Mesenchymal stem cell (in vitro differentiated cells and primary cell): ENCODE measurements at regions not wholly inside any gene's neighbourhood (a gene's known extent, or its start where the extent isn't known, plus 50 kb on each side); places are given as distances from the start of the nearest gene placed in this dataset.

ENCODE experiments used
- DNase-seq: peaks from one replicate; pipeline ENCODE4 v3.0.0-alpha.2; 2013
- H2AFZ ChIP-seq: one replicate; pipeline ENCODE4 v1.6.1; 2013; ENCODE audit warnings: low read depth, mild to moderate bottlenecking, control low read depth, inconsistent platforms, low read length, moderate library complexity
- H2AK5ac ChIP-seq: 2 replicates; pipeline ENCODE4 v1.6.1; 2013; ENCODE audit warnings: low read length, moderate library complexity, mild to moderate bottlenecking, inconsistent platforms; ENCODE audit not compliant: severe bottlenecking
- H2BK120ac ChIP-seq: one replicate; pipeline ENCODE4 v1.6.1; 2013; ENCODE audit warnings: low read depth, mild to moderate bottlenecking, inconsistent platforms, low read length, moderate library complexity
- H2BK12ac ChIP-seq, 2 experiments: one replicate each; pipeline ENCODE4 v1.6.1; 2013; ENCODE audit warnings: inconsistent platforms in 2 of 2, low read length in 2 of 2, mild to moderate bottlenecking in 2 of 2, moderate library complexity in 2 of 2, control low read depth in 1 of 2
- H2BK15ac ChIP-seq: one replicate; pipeline ENCODE4 v1.6.1; 2013; ENCODE audit warnings: mild to moderate bottlenecking, low read depth, inconsistent platforms; ENCODE audit not compliant: poor library complexity, severe bottlenecking
- H2BK5ac ChIP-seq: 2 replicates; pipeline ENCODE4 v1.6.1; 2013; ENCODE audit warnings: low read depth, mild to moderate bottlenecking, low read length, control low read depth, inconsistent platforms; ENCODE audit not compliant: poor library complexity, severe bottlenecking
- H3K14ac ChIP-seq, 2 experiments: one replicate each; pipeline ENCODE4 v1.6.1; 2013; ENCODE audit warnings: inconsistent platforms in 2 of 2, low read length in 2 of 2, control low read depth in 1 of 2, mild to moderate bottlenecking in 1 of 2, moderate library complexity in 1 of 2
- H3K18ac ChIP-seq, 2 experiments: one replicate each; pipeline ENCODE4 v1.6.1; 2013; ENCODE audit warnings: inconsistent platforms in 2 of 2, low read length in 2 of 2, control low read depth in 1 of 2, low read depth in 1 of 2, mild to moderate bottlenecking in 1 of 2
- H3K23ac ChIP-seq, 2 experiments: one replicate each; pipeline ENCODE4 v1.6.1; 2013; ENCODE audit warnings: inconsistent platforms in 2 of 2, low read length in 2 of 2, mild to moderate bottlenecking in 2 of 2, moderate library complexity in 2 of 2, control low read depth in 1 of 2
- H3K27ac ChIP-seq: 2 replicates; pipeline ENCODE4 v1.5.1; 2013; ENCODE audit warnings: mild to moderate bottlenecking, moderate library complexity, low read length, control low read depth, inconsistent platforms; ENCODE audit not compliant: poor library complexity, severe bottlenecking
- H3K27me3 ChIP-seq, 2 experiments: 2 replicates each; pipeline versions ENCODE4 v1.6.1 to v1.7.0; 2013; ENCODE audit warnings: low read length in 2 of 2, mild to moderate bottlenecking in 2 of 2, moderate library complexity in 2 of 2, control low read depth in 1 of 2, inconsistent platforms in 1 of 2; ENCODE audit not compliant: control insufficient read depth in 1 of 2, insufficient read depth in 1 of 2
- H3K36me3 ChIP-seq, 2 experiments: 2 replicates each; pipeline versions ENCODE4 v1.6.1 to v1.7.0; 2013; ENCODE audit warnings: low read length in 2 of 2, control low read depth in 1 of 2, inconsistent platforms in 1 of 2, low read depth in 1 of 2, mild to moderate bottlenecking in 1 of 2; ENCODE audit not compliant: insufficient read depth in 2 of 2, control insufficient read depth in 1 of 2
- H3K4ac ChIP-seq, 2 experiments: one replicate each; pipeline ENCODE4 v1.6.1; 2013; ENCODE audit warnings: inconsistent platforms in 2 of 2, low read length in 2 of 2, mild to moderate bottlenecking in 2 of 2, moderate library complexity in 2 of 2, control low read depth in 1 of 2, low read depth in 1 of 2
- H3K4me1 ChIP-seq: 2 replicates; pipeline ENCODE4 v1.6.1; 2013; ENCODE audit warnings: low read depth, low read length, control low read depth; ENCODE audit not compliant: control insufficient read depth, insufficient read depth
- H3K4me2 ChIP-seq: 2 replicates; pipeline ENCODE4 v1.6.1; 2013; ENCODE audit warnings: low read length, mild to moderate bottlenecking, inconsistent platforms; ENCODE audit not compliant: poor library complexity, severe bottlenecking
- H3K4me3 ChIP-seq, 2 experiments: 2 replicates each; pipeline versions ENCODE4 v1.5.1 to v1.7.0; 2013; ENCODE audit warnings: low read length in 2 of 2, mild to moderate bottlenecking in 2 of 2, control low read depth in 1 of 2, low read depth in 1 of 2; ENCODE audit not compliant: insufficient read depth in 1 of 2
- H3K79me1 ChIP-seq: replicated peaks from 2 replicates; pipeline ENCODE4 v1.6.1; 2013; ENCODE audit warnings: mild to moderate bottlenecking, control low read depth, low read length, inconsistent platforms; ENCODE audit not compliant: poor library complexity, severe bottlenecking
- H3K9ac ChIP-seq: 2 replicates; pipeline ENCODE4 v1.7.0; 2013; ENCODE audit warnings: mild to moderate bottlenecking, low read length, moderate library complexity
- H3K9me3 ChIP-seq: 2 replicates; pipeline ENCODE4 v1.7.0; 2013; ENCODE audit warnings: mild to moderate bottlenecking, low read length; ENCODE audit not compliant: control insufficient read depth
- H4K8ac ChIP-seq: one replicate; pipeline ENCODE4 v1.6.1; 2013; ENCODE audit warnings: inconsistent platforms, mild to moderate bottlenecking, low read length, moderate library complexity
- H4K91ac ChIP-seq: one replicate; pipeline ENCODE4 v1.6.1; 2013; ENCODE audit warnings: mild to moderate bottlenecking, low read length, inconsistent platforms
- WGBS: methylation state at CpG from one replicate; pipeline ENCODE4 v1.1.7; 2013; ENCODE audit warnings: mixed read lengths; 5-methylcytosine and 5-hydroxymethylcytosine counted together

DNA sequence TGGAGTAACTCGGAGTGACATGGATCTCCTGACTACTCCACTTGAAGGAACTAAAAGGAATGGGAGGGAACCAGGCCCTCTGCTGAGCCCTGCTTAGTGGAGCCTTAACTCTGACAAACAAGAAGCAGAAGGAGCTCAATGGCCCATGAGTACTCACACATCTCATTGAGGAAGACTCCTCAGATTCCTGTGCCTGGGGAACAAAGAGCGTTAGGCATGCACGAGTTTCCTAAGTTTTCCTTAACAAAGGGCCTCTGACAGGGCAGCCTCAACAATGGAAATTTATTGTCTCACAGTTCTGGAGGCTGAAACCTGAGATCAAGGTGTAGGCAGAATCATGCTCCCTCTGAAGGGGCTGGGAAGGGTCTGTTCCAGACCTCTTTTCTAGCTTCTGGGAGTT lies 185.7 kb upstream of the NTF3 start:
- Histone ChIP-seq H3K18ac (no peak overlapping the region), H2AFZ (no peak overlapping the region), H3K36me3 (no peaks in the 10 kb centered on the region), H3K4me1 (no peaks in the 10 kb centered on the region), H2BK120ac (no peak overlapping the region), H3K4me3 (no peak overlapping the region), H2BK12ac (no peak overlapping the region), H3K4me2 (no peak overlapping the region), H2AK5ac (no peak overlapping the region), H4K8ac (no peak overlapping the region), H4K91ac (no peak overlapping the region), H3K23ac (no peak overlapping the region), H3K9me3 (no peaks in the 10 kb centered on the region), H3K4ac (no peak overlapping the region), H3K27ac (no peak overlapping the region), H3K9ac (no peak overlapping the region), H2BK15ac (no peak overlapping the region), H3K79me1 (no peaks in the 10 kb centered on the region), H3K27me3 (peaks cover 0 to 45% of the 10 kb centered on the region in 2 experiments), H3K14ac (no peak overlapping the region), H2BK5ac (no peak overlapping the region)
- DNase-seq, result no peak
- 71% methylated on average over 3 of the region's 3 CpGs for WGBS

DNA sequence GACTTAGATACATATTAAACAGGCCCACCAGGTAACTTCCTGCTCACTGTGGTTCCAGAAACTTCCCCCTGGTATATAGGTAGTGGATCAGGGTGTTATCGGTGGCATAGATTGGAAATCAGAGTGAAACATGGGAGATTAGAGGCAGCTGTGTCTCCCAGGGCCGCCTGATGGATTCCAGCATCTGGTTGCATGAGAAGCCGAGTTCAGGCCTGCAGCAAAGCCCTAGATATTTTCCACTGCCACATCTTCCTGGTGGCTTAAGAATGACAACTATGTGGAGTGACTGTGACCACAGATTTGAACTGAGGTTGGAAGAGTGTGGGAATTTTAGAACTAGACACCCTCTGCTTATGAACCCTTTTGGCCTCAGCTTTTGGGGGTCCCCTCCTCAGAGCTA lies 184.8 kb upstream of the NTF3 start:
- no peak overlapping the region for H2BK12ac ChIP-seq
- no peak overlapping the region for H3K27ac ChIP-seq
- H2BK15ac ChIP-seq, result no peak overlapping the region
- H3K23ac ChIP-seq, result no peak overlapping the region
- H2AK5ac ChIP-seq, result no peak overlapping the region
- H4K91ac ChIP-seq, result no peak overlapping the region
- no peaks in the 10 kb centered on the region for H3K4me1 ChIP-seq
- no peak overlapping the region for H3K4ac ChIP-seq
- no peak overlapping the region for H2BK5ac ChIP-seq
- H4K8ac ChIP-seq, result no peak overlapping the region
- H3K18ac ChIP-seq, result no peak overlapping the region
- H3K36me3 ChIP-seq, result no peaks in the 10 kb centered on the region
- no peak for DNase-seq
- WGBS, result 55% methylated on average over 3 of the region's 3 CpGs
- H3K79me1 ChIP-seq, result no peaks in the 10 kb centered on the region
- H3K4me2 ChIP-seq, result no peak overlapping the region
- H3K27me3 ChIP-seq, result peaks cover 0 to 42% of the 10 kb centered on the region in 2 experiments
- H2BK120ac ChIP-seq, result no peak overlapping the region
- H3K9ac ChIP-seq, result no peak overlapping the region
- H3K14ac ChIP-seq, result no peak overlapping the region
- H3K9me3 ChIP-seq, result no peaks in the 10 kb centered on the region
- H2AFZ ChIP-seq, result no peak overlapping the region
- no peak overlapping the region for H3K4me3 ChIP-seq

DNA sequence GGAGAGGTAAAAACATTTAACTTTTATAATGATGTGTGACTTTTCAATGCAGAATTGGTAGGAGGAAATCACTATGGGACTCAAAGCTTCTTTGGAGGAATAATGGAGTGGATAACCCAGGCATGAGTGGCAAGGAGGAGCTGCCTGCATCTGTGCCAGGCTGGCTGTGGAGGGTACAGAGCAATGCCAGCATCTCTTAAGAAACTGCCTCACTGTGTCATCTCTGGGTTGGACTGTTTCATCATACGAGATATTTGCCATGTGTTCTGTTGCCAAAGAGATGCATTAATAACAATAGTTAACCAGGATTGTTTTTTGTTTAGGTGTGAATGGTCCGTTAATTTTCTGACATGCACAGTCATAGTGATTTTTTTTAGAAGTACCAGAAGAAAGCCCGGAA lies 183.7 kb upstream of the NTF3 start:
- H4K91ac ChIP-seq, result no peak overlapping the region
- no peaks in the 10 kb centered on the region for H3K36me3 ChIP-seq
- H3K23ac ChIP-seq, result no peak overlapping the region
- 84% methylated on average over 2 of the region's 3 CpGs for WGBS
- no peak overlapping the region for H2BK15ac ChIP-seq
- no peak overlapping the region for H3K4me2 ChIP-seq
- H3K4ac ChIP-seq, result no peak overlapping the region
- no peak overlapping the region for H2AK5ac ChIP-seq
- H4K8ac ChIP-seq, result no peak overlapping the region
- DNase-seq, result no peak
- no peak overlapping the region for H3K9ac ChIP-seq
- H3K18ac ChIP-seq, result no peak overlapping the region
- H3K9me3 ChIP-seq, result no peaks in the 10 kb centered on the region
- H2BK5ac ChIP-seq, result no peak overlapping the region
- H3K27ac ChIP-seq, result no peak overlapping the region
- H2BK120ac ChIP-seq, result no peak overlapping the region
- no peak overlapping the region for H3K4me3 ChIP-seq
- H3K79me1 ChIP-seq, result no peaks in the 10 kb centered on the region
- no peaks in the 10 kb centered on the region for H3K4me1 ChIP-seq
- H3K14ac ChIP-seq, result no peak overlapping the region
- no peak overlapping the region for H2AFZ ChIP-seq
- no peak overlapping the region for H2BK12ac ChIP-seq
- H3K27me3 ChIP-seq, result peaks cover 0 to 36% of the 10 kb centered on the region in 2 experiments

- no peak for DNase-seq
- no peaks in the 10 kb centered on the region for H3K4me1 ChIP-seq
- WGBS, result 73% methylated on average over 4 of the region's 8 CpGs
These were observed 182.8 kb upstream of the NTF3 start for GRCh38 chr12:5248999-5249526.

More at GRCh38 chr12:5248999-5249526, 182.8 kb upstream of the NTF3 start:
- H4K91ac ChIP-seq, result no peak overlapping the region
- no peak overlapping the region for H3K9ac ChIP-seq
- H3K18ac ChIP-seq, result no peak overlapping the region
- no peak overlapping the region for H2BK120ac ChIP-seq
- H2BK5ac ChIP-seq, result no peak overlapping the region
- no peaks in the 10 kb centered on the region for H3K36me3 ChIP-seq
- no peak overlapping the region for H3K4me3 ChIP-seq
- no peaks in the 10 kb centered on the region for H3K79me1 ChIP-seq
- no peak overlapping the region for H2BK12ac ChIP-seq
- H3K14ac ChIP-seq, result no peak overlapping the region
- no peak overlapping the region for H3K27ac ChIP-seq
- H2AFZ ChIP-seq, result no peak overlapping the region
- peaks cover 0 to 28% of the 10 kb centered on the region in 2 experiments for H3K27me3 ChIP-seq
- H2BK15ac ChIP-seq, result no peak overlapping the region
- H4K8ac ChIP-seq, result no peak overlapping the region
- no peak overlapping the region for H3K4me2 ChIP-seq
- H3K4ac ChIP-seq, result no peak overlapping the region
- H3K9me3 ChIP-seq, result no peaks in the 10 kb centered on the region
- H2AK5ac ChIP-seq, result no peak overlapping the region
- no peak overlapping the region for H3K23ac ChIP-seq
